A673 (cell line): ENCODE measurements at regions not wholly inside any gene's neighbourhood (a gene's known extent, or its start where the extent isn't known, plus 50 kb on each side); places are given as distances from the start of the nearest gene placed in this dataset.
"Not testable (repeated sequence)": the region's sequence is repeated elsewhere in the genome, so short reads cannot be mapped to it uniquely, and the experiment has no call there.

ENCODE experiments used
- BruUV-seq: library from RNA; stranded (reverse); fragments of 400-500 nt; replicated peaks from 2 replicates; lab custom pipeline; 2021; lab: Mats Ljungman, UMichigan
- CTCF ChIA-PET: fragments of 300-600 bp; sonication (Branson Sonifier 250); formaldehyde crosslinking; loops from one replicate; lab custom pipeline; 2022; ENCODE audit warnings: antibody characterized with exemption; lab: Charles Lee
- POLR2A ChIA-PET: fragments of 300-600 bp; sonication (Branson Sonifier 250); formaldehyde crosslinking; loops from one replicate; lab custom pipeline; 2022; ENCODE audit warnings: antibody characterized with exemption; ENCODE audit not compliant: low non-redundant PET; lab: Charles Lee
- DNase-seq: peaks from one replicate; pipeline ENCODE4 v3.0.0-alpha.2; 2015; ENCODE audit warnings: low spot score
- H3K27ac ChIP-seq: fragments of 200-600 bp; sonication (generic); 2 replicates; pipeline ENCODE4 v1.5.1; 2016; ENCODE audit warnings: mixed run types, low read depth, mild to moderate bottlenecking, mixed read lengths, antibody characterized with exemption, low read length; ENCODE audit not compliant: poor library complexity, severe bottlenecking
- H3K27me3 ChIP-seq: fragments of 200-600 bp; sonication (generic); replicated peaks from 2 replicates; pipeline ENCODE4 v1.6.1; 2017; ENCODE audit warnings: mixed run types, low read depth, mild to moderate bottlenecking, mixed read lengths, antibody characterized with exemption, low read length; ENCODE audit not compliant: insufficient read depth, poor library complexity
- H3K36me3 ChIP-seq: fragments of 200-600 bp; sonication (generic); 2 replicates; pipeline ENCODE4 v1.6.1; 2016; ENCODE audit warnings: mixed run types, mild to moderate bottlenecking, mixed read lengths, antibody characterized with exemption, low read length; ENCODE audit not compliant: insufficient read depth, poor library complexity, severe bottlenecking
- H3K4me1 ChIP-seq: fragments of 200-600 bp; sonication (generic); 2 replicates; pipeline ENCODE4 v1.6.1; 2017; ENCODE audit warnings: mixed run types, mild to moderate bottlenecking, mixed read lengths, antibody characterized with exemption, low read length; ENCODE audit not compliant: insufficient read depth, poor library complexity, severe bottlenecking
- H3K4me3 ChIP-seq: fragments of 200-600 bp; sonication (generic); 2 replicates; pipeline ENCODE4 v1.5.1; 2016; ENCODE audit warnings: low read depth, mixed run types, mild to moderate bottlenecking, mixed read lengths, low read length; ENCODE audit not compliant: poor library complexity, severe bottlenecking
- H3K9me3 ChIP-seq: fragments of 200-600 bp; sonication (generic); 2 replicates; pipeline ENCODE4 v1.6.1; 2016; ENCODE audit warnings: mixed run types, low read depth, mild to moderate bottlenecking, mixed read lengths, antibody characterized with exemption, low read length; ENCODE audit not compliant: poor library complexity, severe bottlenecking
- CTCF ChIP-seq: fragments of 300-800, 200-600 bp; sonication (generic); conservative IDR thresholded peaks from 2 replicates; pipeline ENCODE4 v1.5.1; 2017; ENCODE audit warnings: low read depth, mild to moderate bottlenecking, antibody characterized with exemption, low read length, moderate library complexity, mixed read lengths
- EZH2 ChIP-seq: fragments of 200-600 bp; sonication (generic); IDR thresholded peaks from 2 replicates; pipeline ENCODE4 v1.6.1; 2017; ENCODE audit warnings: borderline replicate concordance, low read depth, mild to moderate bottlenecking, mixed read lengths, antibody characterized with exemption, low read length; ENCODE audit not compliant: poor library complexity, severe bottlenecking
- intact Hi-C: fragments of 100-400 bp; cut with micrococcal nuclease; formaldehyde crosslinking; loops from one replicate; pipeline ENCODE4 v1.10.0; 2022; ENCODE audit not compliant: unreplicated experiment

- POLR2A ChIA-PET, result no interaction called here
Measured at GRCh38 chr1:73306899-73307555, 890.9 kb downstream of the LRRIQ3 start.

GRCh38 chr1:73273886-73274285 lies 924.1 kb downstream of the LRRIQ3 start:
- ChIA-PET POLR2A (no interaction called here), CTCF (no interaction called here)
- no peak for TF ChIP-seq EZH2
- no peak for TF ChIP-seq CTCF
- Histone ChIP-seq H3K27ac (no peak overlapping the region), H3K4me3 (no peak overlapping the region), H3K36me3 (no peaks in the 10 kb centered on the region), H3K4me1 (no peaks in the 10 kb centered on the region), H3K9me3 (no peaks in the 10 kb centered on the region), H3K27me3 (no peaks in the 10 kb centered on the region)
- no peak for DNase-seq
- BruUV-seq, result no TSS peak
- intact Hi-C loops, result no loop called here

More at GRCh38 chr1:73306899-73307555, 890.9 kb downstream of the LRRIQ3 start:
- CTCF ChIA-PET, result no interaction called here
- no peak for TF ChIP-seq EZH2
- TF ChIP-seq CTCF, result no peak
- BruUV-seq, result no TSS peak
- no peaks in the 10 kb centered on the region for H3K27me3 ChIP-seq
- H3K36me3 ChIP-seq, result no peaks in the 10 kb centered on the region
- no peaks in the 10 kb centered on the region for H3K9me3 ChIP-seq
- intact Hi-C loops, result no loop called here
- H3K4me1 ChIP-seq, result no peaks in the 10 kb centered on the region
- DNase-seq, result no peak
- H3K27ac ChIP-seq, result no peak overlapping the region
- no peak overlapping the region for H3K4me3 ChIP-seq

GRCh38 chr1:73245196-73245595 lies 952.8 kb downstream of the LRRIQ3 start:
- BruUV-seq, H3K36me3 ChIP-seq, intact Hi-C loops, H3K27me3 ChIP-seq, POLR2A ChIA-PET, H3K4me3 ChIP-seq, CTCF ChIA-PET, H3K4me1 ChIP-seq, DNase-seq, H3K27ac ChIP-seq: not testable (repeated sequence)
- H3K9me3 ChIP-seq, result peaks cover 17% of the 10 kb centered on the region

GRCh38 chr1:73218995-73219546 lies 936.7 kb upstream of the NEGR1 start:
- TF ChIP-seq CTCF (no peak), EZH2 (no peak)
- Histone ChIP-seq H3K4me1 (no peaks in the 10 kb centered on the region), H3K36me3 (no peaks in the 10 kb centered on the region), H3K27me3 (no peaks in the 10 kb centered on the region), H3K9me3 (no peaks in the 10 kb centered on the region), H3K4me3 (no peak overlapping the region), H3K27ac (no peak overlapping the region)
- POLR2A ChIA-PET, result no interaction called here
- no TSS peak for BruUV-seq
- intact Hi-C loops, result no loop called here
- CTCF ChIA-PET, result no interaction called here
- no peak for DNase-seq
